ENCODE measurements at regions not wholly inside any gene's neighbourhood (a gene's known extent, or its start where the extent isn't known, plus 50 kb on each side); places are given as distances from the start of the nearest gene placed in this dataset.

- Histone ChIP-seq H3K9me2 (replicated peaks; ENCODE audit: insufficient read depth, low read length) (no peaks in the 10 kb centered on the region), H3K4me3 (ENCODE audit: low read length) (no peak overlapping the region), H3K27ac (ENCODE audit: low read length) (no peak overlapping the region), H3K79me2 (ENCODE audit: low read length) (no peaks in the 10 kb centered on the region), H4K20me1 (ENCODE audit: insufficient read depth, low read length) (no peaks in the 10 kb centered on the region), H3K4me2 (ENCODE audit: low read depth, low read length) (no peak overlapping the region), H3K36me3 (replicated peaks; ENCODE audit: insufficient read depth, low read length) (no peaks in the 10 kb centered on the region), H3K27me3 (replicated peaks; ENCODE audit: insufficient read depth, low read length) (no peaks in the 10 kb centered on the region), H3K9ac (ENCODE audit: low read length) (no peak overlapping the region), H2AFZ (ENCODE audit: low read length) (no peak overlapping the region), H3K9me3 (replicated peaks; ENCODE audit: insufficient read depth, low read length) (no peaks in the 10 kb centered on the region), H3K4me1 (ENCODE audit: low read length) (peaks cover 9% of the 10 kb centered on the region; the same call in 1 of the 2 replicates), H3F3A (ENCODE audit: insufficient read depth, low read length) (peaks cover 17% of the 10 kb centered on the region)
- TF ChIP-seq, protein P1, sequence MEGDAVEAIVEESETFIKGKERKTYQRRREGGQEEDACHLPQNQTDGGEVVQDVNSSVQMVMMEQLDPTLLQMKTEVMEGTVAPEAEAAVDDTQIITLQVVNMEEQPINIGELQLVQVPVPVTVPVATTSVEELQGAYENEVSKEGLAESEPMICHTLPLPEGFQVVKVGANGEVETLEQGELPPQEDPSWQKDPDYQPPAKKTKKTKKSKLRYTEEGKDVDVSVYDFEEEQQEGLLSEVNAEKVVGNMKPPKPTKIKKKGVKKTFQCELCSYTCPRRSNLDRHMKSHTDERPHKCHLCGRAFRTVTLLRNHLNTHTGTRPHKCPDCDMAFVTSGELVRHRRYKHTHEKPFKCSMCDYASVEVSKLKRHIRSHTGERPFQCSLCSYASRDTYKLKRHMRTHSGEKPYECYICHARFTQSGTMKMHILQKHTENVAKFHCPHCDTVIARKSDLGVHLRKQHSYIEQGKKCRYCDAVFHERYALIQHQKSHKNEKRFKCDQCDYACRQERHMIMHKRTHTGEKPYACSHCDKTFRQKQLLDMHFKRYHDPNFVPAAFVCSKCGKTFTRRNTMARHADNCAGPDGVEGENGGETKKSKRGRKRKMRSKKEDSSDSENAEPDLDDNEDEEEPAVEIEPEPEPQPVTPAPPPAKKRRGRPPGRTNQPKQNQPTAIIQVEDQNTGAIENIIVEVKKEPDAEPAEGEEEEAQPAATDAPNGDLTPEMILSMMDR (IDR thresholded peaks at IDR 0.05; ENCODE audit: low read length): no peak
- TF ChIP-seq EZH2phosphoT487 (IDR thresholded peaks at IDR 0.05; ENCODE audit: low read length) (no peak), EZH2 (optimal IDR thresholded peaks at IDR 0.05; ENCODE audit: low read depth, low read length) (no peak)
- no peak for DNase-seq
Measured at GRCh38 chr5:91283899-91284298, 99.2 kb downstream of the ARRDC3 start.

DNA sequence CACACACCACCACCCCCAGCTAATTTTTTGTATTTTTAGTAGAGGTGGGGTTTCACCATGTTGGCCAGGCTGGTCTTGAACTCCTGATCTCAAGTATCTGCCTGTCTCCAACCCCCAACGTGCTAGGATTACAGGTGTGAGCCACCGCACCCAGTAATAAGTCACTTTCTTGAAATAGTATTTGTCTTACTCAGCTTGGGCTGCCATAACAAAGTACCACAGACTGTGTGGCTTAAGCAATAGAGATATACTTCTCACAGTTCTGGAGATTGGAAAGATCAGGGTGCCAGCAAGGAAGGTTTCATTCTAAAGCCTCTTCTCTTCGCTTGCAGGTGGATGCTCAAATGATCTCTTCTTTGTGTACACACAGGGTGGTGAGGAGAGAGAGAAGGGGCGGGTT, 99.8 kb downstream of the ARRDC3 start:
- no peak overlapping the region for H3K27ac ChIP-seq (ENCODE audit: low read length)
- H3K4me1 ChIP-seq (ENCODE audit: low read length): peaks cover 9% of the 10 kb centered on the region; the same call in 1 of the 2 replicates
- no peaks in the 10 kb centered on the region for H3K79me2 ChIP-seq (ENCODE audit: low read length)
- no peaks in the 10 kb centered on the region for H3K9me2 ChIP-seq (replicated peaks; ENCODE audit: insufficient read depth, low read length)
- H3K4me2 ChIP-seq (ENCODE audit: low read depth, low read length): no peak overlapping the region
- H2AFZ ChIP-seq (ENCODE audit: low read length): no peak overlapping the region
- no peak overlapping the region for H3K4me3 ChIP-seq (ENCODE audit: low read length)
- H3K27me3 ChIP-seq (replicated peaks; ENCODE audit: insufficient read depth, low read length): no peaks in the 10 kb centered on the region
- TF ChIP-seq EZH2 (optimal IDR thresholded peaks at IDR 0.05; ENCODE audit: low read depth, low read length) (no peak), EZH2phosphoT487 (IDR thresholded peaks at IDR 0.05; ENCODE audit: low read length) (no peak)
- TF ChIP-seq, protein P1 (IDR thresholded peaks at IDR 0.05; ENCODE audit: low read length): no peak
- no peaks in the 10 kb centered on the region for H3K9me3 ChIP-seq (replicated peaks; ENCODE audit: insufficient read depth, low read length)
- peaks cover 17% of the 10 kb centered on the region for H3F3A ChIP-seq (ENCODE audit: insufficient read depth, low read length)
- no peak for DNase-seq
- no peak overlapping the region for H3K9ac ChIP-seq (ENCODE audit: low read length)
- H4K20me1 ChIP-seq (ENCODE audit: insufficient read depth, low read length): no peaks in the 10 kb centered on the region
- no peaks in the 10 kb centered on the region for H3K36me3 ChIP-seq (replicated peaks; ENCODE audit: insufficient read depth, low read length)

DNA sequence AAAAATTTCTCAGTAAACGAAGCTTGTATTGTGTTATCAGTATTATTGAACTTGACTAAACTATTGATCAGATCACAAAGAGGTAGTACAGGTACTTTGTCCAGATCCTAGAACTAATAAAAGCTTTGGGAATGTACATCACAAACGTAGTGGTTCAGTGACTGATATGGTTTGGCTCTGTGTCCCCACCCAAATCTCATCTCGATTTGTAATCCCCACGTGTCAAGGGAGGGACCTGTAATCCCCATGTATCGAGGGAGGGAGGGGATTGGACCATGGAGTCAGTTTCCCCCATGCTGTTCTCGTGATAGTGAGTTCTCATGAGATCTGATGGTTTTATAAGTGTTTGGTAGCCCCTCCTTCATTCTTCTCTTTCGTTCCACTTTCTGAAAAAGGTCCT, 100.9 kb downstream of the ARRDC3 start:
- no peaks in the 10 kb centered on the region for H4K20me1 ChIP-seq (ENCODE audit: insufficient read depth, low read length)
- H3K27ac ChIP-seq (ENCODE audit: low read length): no peak overlapping the region
- H3K9me2 ChIP-seq (replicated peaks; ENCODE audit: insufficient read depth, low read length): no peaks in the 10 kb centered on the region
- no peak for DNase-seq
- no peaks in the 10 kb centered on the region for H3K9me3 ChIP-seq (replicated peaks; ENCODE audit: insufficient read depth, low read length)
- H3K27me3 ChIP-seq (replicated peaks; ENCODE audit: insufficient read depth, low read length): no peaks in the 10 kb centered on the region
- H3K4me3 ChIP-seq (ENCODE audit: low read length): no peak overlapping the region
- H3K9ac ChIP-seq (ENCODE audit: low read length): no peak overlapping the region
- peaks cover 9% of the 10 kb centered on the region; the same call in 1 of the 2 replicates for H3K4me1 ChIP-seq (ENCODE audit: low read length)
- no peak overlapping the region for H3K4me2 ChIP-seq (ENCODE audit: low read depth, low read length)
- H3K36me3 ChIP-seq (replicated peaks; ENCODE audit: insufficient read depth, low read length): no peaks in the 10 kb centered on the region
- no peaks in the 10 kb centered on the region for H3K79me2 ChIP-seq (ENCODE audit: low read length)
- TF ChIP-seq EZH2 (optimal IDR thresholded peaks at IDR 0.05; ENCODE audit: low read depth, low read length) (no peak), EZH2phosphoT487 (IDR thresholded peaks at IDR 0.05; ENCODE audit: low read length) (no peak)
- TF ChIP-seq, protein P1 (IDR thresholded peaks at IDR 0.05; ENCODE audit: low read length): no peak
- peaks cover 17% of the 10 kb centered on the region for H3F3A ChIP-seq (ENCODE audit: insufficient read depth, low read length)
- no peak overlapping the region for H2AFZ ChIP-seq (ENCODE audit: low read length)
